ENCODE measurements at regions not wholly inside any gene's neighbourhood (a gene's known extent, or its start where the extent isn't known, plus 50 kb on each side); places are given as distances from the start of the nearest gene placed in this dataset.

DNA sequence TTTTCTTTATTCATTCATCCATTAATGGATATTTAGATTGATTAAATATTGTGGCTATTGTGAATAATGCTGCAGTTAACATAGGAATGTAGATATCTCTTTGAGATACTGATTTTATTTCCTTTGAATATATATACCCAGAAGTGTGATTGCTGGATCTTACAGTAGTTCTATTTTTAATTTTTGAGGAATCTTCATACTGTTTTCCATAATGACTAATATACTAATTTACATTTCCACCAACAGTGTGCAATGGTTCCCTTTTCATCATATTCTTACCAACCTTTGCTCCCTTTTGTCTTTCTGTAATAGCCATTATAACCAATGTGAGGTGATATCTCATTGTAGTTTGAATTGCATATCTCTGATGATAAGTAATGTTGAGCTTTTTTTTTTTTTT is 106.3 kb downstream of the OTOL1 start:
- no peak for DNase-seq
- H3K36me3 Mint-ChIP-seq (ENCODE audit: insufficient read depth in 1 of 3, low read depth in 3 of 3): no peaks in the 10 kb centered on the region
- no peak overlapping the region for H3K9ac ChIP-seq (ENCODE audit: extremely low read depth, insufficient read length, low read length)
- H3K27ac Mint-ChIP-seq: no peak overlapping the region
- no peak overlapping the region for H3K27ac ChIP-seq (ENCODE audit: insufficient read length, low read depth, low read length)
- H3K79me2 ChIP-seq (ENCODE audit: insufficient read depth, low read length): no peaks in the 10 kb centered on the region
- no peaks in the 10 kb centered on the region for H3K9me3 ChIP-seq (ENCODE audit: control insufficient read depth, low read depth, low read length)
- no peak overlapping the region for H3K14ac ChIP-seq (ENCODE audit: insufficient read depth, low read length)
- H4K8ac ChIP-seq (replicated peaks; ENCODE audit: insufficient read length, low read depth, low read length): no peak overlapping the region
- H3K56ac ChIP-seq (ENCODE audit: insufficient read length, low read depth, low read length): no peak overlapping the region
- peaks cover 0 to 1% of the 10 kb centered on the region in 2 experiments; a peak in 1 of 5 replicates for H3K9me3 Mint-ChIP-seq
- H4K91ac ChIP-seq (ENCODE audit: insufficient read length, low read depth, low read length): no peak overlapping the region
- TF ChIP-seq, protein P1, sequence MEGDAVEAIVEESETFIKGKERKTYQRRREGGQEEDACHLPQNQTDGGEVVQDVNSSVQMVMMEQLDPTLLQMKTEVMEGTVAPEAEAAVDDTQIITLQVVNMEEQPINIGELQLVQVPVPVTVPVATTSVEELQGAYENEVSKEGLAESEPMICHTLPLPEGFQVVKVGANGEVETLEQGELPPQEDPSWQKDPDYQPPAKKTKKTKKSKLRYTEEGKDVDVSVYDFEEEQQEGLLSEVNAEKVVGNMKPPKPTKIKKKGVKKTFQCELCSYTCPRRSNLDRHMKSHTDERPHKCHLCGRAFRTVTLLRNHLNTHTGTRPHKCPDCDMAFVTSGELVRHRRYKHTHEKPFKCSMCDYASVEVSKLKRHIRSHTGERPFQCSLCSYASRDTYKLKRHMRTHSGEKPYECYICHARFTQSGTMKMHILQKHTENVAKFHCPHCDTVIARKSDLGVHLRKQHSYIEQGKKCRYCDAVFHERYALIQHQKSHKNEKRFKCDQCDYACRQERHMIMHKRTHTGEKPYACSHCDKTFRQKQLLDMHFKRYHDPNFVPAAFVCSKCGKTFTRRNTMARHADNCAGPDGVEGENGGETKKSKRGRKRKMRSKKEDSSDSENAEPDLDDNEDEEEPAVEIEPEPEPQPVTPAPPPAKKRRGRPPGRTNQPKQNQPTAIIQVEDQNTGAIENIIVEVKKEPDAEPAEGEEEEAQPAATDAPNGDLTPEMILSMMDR (conservative IDR thresholded peaks at IDR 0.05): no peak
- H4K20me1 ChIP-seq (ENCODE audit: control insufficient read depth, insufficient read depth, insufficient read length): no peaks in the 10 kb centered on the region
- no peak overlapping the region for H2AK5ac ChIP-seq (ENCODE audit: insufficient read length, low read length)
- no peaks in the 10 kb centered on the region for H3K27me3 ChIP-seq (ENCODE audit: insufficient read depth, low read length)
- H3T11ph ChIP-seq (ENCODE audit: low read length): no peak overlapping the region
- H3K4me1 Mint-ChIP-seq: peaks cover 15 to 18% of the 10 kb centered on the region in 2 experiments
- no peak overlapping the region for H3K23ac ChIP-seq (ENCODE audit: insufficient read length, low read depth, low read length)
- no peak overlapping the region for H3K4ac ChIP-seq (ENCODE audit: low read depth, low read length)
- H3K4me1 ChIP-seq (ENCODE audit: insufficient read depth, low read length): no peaks in the 10 kb centered on the region
- H3K79me1 ChIP-seq (ENCODE audit: insufficient read depth, low read depth, low read length, poor library complexity, severe bottlenecking): no peaks in the 10 kb centered on the region
- H3K27me3 Mint-ChIP-seq (ENCODE audit: low read depth): no peaks in the 10 kb centered on the region
- H3K23me2 ChIP-seq (ENCODE audit: insufficient read length, low read depth, low read length, poor library complexity, severe bottlenecking): no peaks in the 10 kb centered on the region
- H3K18ac ChIP-seq (ENCODE audit: insufficient read length, low read depth, low read length): no peak overlapping the region
- no peak overlapping the region for H2BK12ac ChIP-seq (ENCODE audit: insufficient read length, low read depth, low read length)
- no peak overlapping the region for H3K4me2 ChIP-seq (ENCODE audit: insufficient read depth, insufficient read length, low read length)
- H2AFZ ChIP-seq (ENCODE audit: low read length): no peak overlapping the region
- no peak overlapping the region for H2BK15ac ChIP-seq (ENCODE audit: low read depth, low read length)
- H3K4me3 Mint-ChIP-seq: no peak overlapping the region
- no peak overlapping the region for H2BK20ac ChIP-seq (ENCODE audit: low read depth, low read length, poor library complexity, severe bottlenecking)
- H4K5ac ChIP-seq (ENCODE audit: insufficient read length, low read depth, low read length): no peak overlapping the region
- no peak overlapping the region for H2BK120ac ChIP-seq (ENCODE audit: low read depth, low read length, poor library complexity, severe bottlenecking)
- no peak overlapping the region for H2BK5ac ChIP-seq (ENCODE audit: insufficient read length, low read length)

All from H9 (cell line).